Activated naive CD4-positive, alpha-beta T cell treated with anti-CD3 and anti-CD28 coated beads, Interleukin-2, amount 50 U/mL, for 72 hours (primary cell): ENCODE measurements at regions not wholly inside any gene's neighbourhood (a gene's known extent, or its start where the extent isn't known, plus 50 kb on each side); places are given as distances from the start of the nearest gene placed in this dataset.
"Not testable (repeated sequence)": the region's sequence is repeated elsewhere in the genome, so short reads cannot be mapped to it uniquely, and the experiment has no call there.

ENCODE experiments used
- ATAC-seq, 2 donors: fragments of 150-1000 bp; cut with Tn5 transposase; 2 replicates each; pipeline ENCODE4 v1.10.0; 2021; ENCODE audit warnings: mild to moderate bottlenecking in 2 of 2, moderate library complexity in 2 of 2
- DNase-seq, 2 donors: peaks; one replicate each; pipeline ENCODE4 v3.0.0; 2021 to 2022; ENCODE audit warnings: low spot score in 2 of 2
- H3K27ac Mint-ChIP-seq, 2 donors: one replicate each; pipeline ENCODE4 v1.8.0; 2022; ENCODE audit warnings: mild to moderate bottlenecking in 2 of 2, mixed read lengths in 2 of 2
- H3K36me3 Mint-ChIP-seq, 2 donors: one replicate each; pipeline ENCODE4 v1.8.0; 2022; ENCODE audit warnings: mixed read lengths in 2 of 2
- H3K9me3 Mint-ChIP-seq, 2 donors: one replicate each; pipeline ENCODE4 v1.8.0; 2022; ENCODE audit warnings: mixed read lengths in 2 of 2

DNA sequence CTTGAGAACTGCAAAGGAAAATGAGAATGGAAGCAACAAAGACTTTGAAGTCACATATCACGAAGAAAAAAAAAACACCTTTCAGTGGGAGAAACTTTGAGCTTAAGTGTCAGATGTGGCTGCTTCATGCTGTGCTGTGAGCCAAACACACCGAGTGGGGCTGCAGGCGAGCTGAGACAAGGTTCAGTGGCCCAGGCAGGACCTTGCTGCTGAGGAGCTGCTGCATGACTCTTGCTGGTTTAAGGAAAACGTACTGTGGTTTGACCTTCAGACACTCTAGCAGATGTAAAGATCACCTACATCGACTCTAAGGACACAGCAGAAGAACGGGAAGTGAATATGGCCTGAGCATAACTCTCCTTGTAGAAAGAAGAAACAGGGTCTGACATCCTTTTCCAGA, 118.1 kb upstream of the OR4E1 start:
- ATAC-seq (peak in 1 of 2 donors; percentile 56), DNase-seq (no peak)
- Mint-ChIP-seq H3K36me3 (peaks cover 8 to 19% of the 10 kb centered on the region in 2 donors), H3K9me3 (peaks cover 10 to 16% of the 10 kb centered on the region in 2 donors), H3K27ac (no peak overlapping the region)

DNA sequence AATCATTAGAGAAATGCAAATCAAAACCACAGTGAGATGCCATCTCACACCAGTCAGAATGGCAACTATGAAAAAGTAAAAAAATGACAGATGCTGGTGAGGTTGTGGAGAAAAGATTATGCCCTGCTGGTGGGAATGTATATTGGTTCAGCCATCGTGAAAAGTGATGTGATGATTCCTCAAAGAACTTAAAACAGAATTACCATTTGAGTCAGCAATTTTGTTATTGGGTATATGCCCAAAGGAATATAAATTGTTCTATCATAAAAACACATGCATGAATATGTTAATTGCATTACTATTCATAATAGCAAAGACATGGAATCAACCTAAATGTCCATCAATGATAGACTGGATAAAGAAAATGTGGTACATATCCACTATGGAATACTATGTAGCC, 115.1 kb upstream of the OR4E1 start:
- H3K9me3 Mint-ChIP-seq, H3K36me3 Mint-ChIP-seq, ATAC-seq, DNase-seq, H3K27ac Mint-ChIP-seq: not testable (repeated sequence)

DNA sequence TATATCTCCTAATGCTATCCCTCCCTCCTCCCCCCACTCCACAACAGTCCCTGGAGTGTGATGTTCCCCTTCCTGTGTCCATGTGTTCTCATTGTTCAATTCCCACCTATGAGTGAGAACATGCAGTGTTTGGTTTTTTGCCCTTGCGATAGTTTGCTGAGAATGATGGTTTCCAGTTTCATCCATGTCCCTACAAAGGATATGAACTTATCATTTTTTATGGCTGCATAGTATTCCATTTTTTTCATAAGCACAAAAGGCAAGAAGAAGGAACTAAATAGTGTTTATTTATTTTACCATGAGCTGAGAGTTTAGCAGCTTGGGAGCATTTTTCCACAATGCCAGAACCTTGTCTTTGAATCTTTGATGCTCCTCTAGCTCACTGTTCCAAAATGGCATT, 113.6 kb upstream of the OR4E1 start:
- H3K36me3 Mint-ChIP-seq, H3K27ac Mint-ChIP-seq, ATAC-seq, DNase-seq, H3K9me3 Mint-ChIP-seq: not testable (repeated sequence)

DNA sequence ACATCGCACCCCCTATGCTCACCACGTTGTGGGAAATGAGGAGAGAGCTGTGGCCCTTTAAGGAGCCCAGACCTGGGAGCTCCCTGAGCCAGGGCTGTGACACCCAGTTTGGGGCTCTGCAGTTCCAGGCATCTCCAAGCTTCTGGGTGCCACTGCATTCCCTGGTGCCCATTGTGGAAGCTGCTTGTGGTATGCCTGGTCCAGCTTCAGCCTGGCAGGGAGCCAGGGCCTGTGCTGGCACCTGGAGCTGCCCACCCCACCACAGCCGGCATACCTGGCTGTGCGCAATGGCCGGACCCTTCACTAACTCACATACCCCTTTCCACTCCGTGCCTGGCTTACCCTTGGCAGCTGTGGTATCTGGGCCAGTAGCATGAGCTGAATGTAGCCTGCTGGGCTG, 107.9 kb upstream of the OR4E1 start:
- Mint-ChIP-seq H3K36me3 (no peaks in the 10 kb centered on the region), H3K9me3 (no peaks in the 10 kb centered on the region), H3K27ac (no peak overlapping the region)
- DNase-seq (no peak), ATAC-seq (no peak)

- ATAC-seq = no peak
- Mint-ChIP-seq H3K9me3 (no peaks in the 10 kb centered on the region), H3K36me3 (no peaks in the 10 kb centered on the region), H3K27ac (no peak overlapping the region)
- no peak for DNase-seq
These were observed 106.9 kb upstream of the OR4E1 start for GRCh38 chr14:21780429-21781084.

- Mint-ChIP-seq H3K27ac (no peak overlapping the region), H3K36me3 (no peaks in the 10 kb centered on the region), H3K9me3 (no peaks in the 10 kb centered on the region)
- ATAC-seq = no peak
- no peak for DNase-seq
These were observed 98.1 kb upstream of the OR4E1 start for GRCh38 chr14:21771671-21772070.

DNA sequence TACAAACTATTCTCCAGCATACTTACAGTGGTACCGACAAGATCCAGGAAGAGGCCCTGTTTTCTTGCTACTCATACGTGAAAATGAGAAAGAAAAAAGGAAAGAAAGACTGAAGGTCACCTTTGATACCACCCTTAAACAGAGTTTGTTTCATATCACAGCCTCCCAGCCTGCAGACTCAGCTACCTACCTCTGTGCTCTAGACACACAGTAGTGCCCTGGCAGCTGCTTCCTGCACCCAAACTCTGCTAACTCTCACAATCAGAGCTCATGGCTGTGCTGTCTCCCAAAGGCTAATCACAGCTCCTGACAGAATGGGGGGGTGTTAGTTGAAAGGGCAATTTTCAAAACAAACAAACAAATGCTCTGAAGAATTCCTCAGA, 95.2 kb upstream of the OR4E1 start:
- ATAC-seq (peak; percentile 40 to 56), DNase-seq (no peak)
- no peaks in the 10 kb centered on the region for H3K36me3 Mint-ChIP-seq
- H3K9me3 Mint-ChIP-seq = peaks cover 0 to 4% of the 10 kb centered on the region in 2 donors
- H3K27ac Mint-ChIP-seq = peak overlapping the region; percentile 22 to 31

GRCh38 chr14:21768116-21768874, 94.7 kb upstream of the OR4E1 start:
- H3K27ac Mint-ChIP-seq = peak overlapping the region; percentile 31 to 67
- no peaks in the 10 kb centered on the region for H3K36me3 Mint-ChIP-seq
- DNase-seq (peak in 1 of 2 donors; percentile 17), ATAC-seq (peak; percentile 89 to 91)
- H3K9me3 Mint-ChIP-seq = peaks cover 0 to 5% of the 10 kb centered on the region in 2 donors

GRCh38 chr14:21760360-21760759, 86.7 kb upstream of the OR4E1 start:
- not testable (repeated sequence) for H3K9me3 Mint-ChIP-seq

DNA sequence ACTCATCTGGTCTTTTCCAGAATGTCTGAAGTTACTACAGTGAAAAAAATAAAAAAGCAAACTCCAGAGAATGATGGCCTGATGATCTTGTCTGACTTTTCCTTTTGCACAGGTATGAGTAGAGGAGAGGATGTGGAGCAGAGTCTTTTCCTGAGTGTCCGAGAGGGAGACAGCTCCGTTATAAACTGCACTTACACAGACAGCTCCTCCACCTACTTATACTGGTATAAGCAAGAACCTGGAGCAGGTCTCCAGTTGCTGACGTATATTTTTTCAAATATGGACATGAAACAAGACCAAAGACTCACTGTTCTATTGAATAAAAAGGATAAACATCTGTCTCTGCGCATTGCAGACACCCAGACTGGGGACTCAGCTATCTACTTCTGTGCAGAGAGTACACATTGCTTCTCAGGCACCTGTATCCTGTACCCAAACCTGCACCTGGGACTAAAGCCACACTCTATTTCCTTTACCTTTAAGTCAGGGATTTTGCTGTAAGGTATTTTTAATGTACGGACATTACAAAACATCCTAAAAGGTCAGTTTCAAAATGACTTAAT, 75.8 kb upstream of the OR4E1 start:
- ATAC-seq = peak; percentile 20 to 44
- no peaks in the 10 kb centered on the region for H3K36me3 Mint-ChIP-seq
- no peaks in the 10 kb centered on the region for H3K9me3 Mint-ChIP-seq
- peak overlapping the region in 1 of 2 donors; percentile 6 for H3K27ac Mint-ChIP-seq
- no peak for DNase-seq

More at GRCh38 chr14:21760360-21760759, 86.7 kb upstream of the OR4E1 start:
- ATAC-seq, DNase-seq, H3K27ac Mint-ChIP-seq: not testable (repeated sequence)
- H3K36me3 Mint-ChIP-seq = peaks cover 6 to 11% of the 10 kb centered on the region in 2 donors

DNA sequence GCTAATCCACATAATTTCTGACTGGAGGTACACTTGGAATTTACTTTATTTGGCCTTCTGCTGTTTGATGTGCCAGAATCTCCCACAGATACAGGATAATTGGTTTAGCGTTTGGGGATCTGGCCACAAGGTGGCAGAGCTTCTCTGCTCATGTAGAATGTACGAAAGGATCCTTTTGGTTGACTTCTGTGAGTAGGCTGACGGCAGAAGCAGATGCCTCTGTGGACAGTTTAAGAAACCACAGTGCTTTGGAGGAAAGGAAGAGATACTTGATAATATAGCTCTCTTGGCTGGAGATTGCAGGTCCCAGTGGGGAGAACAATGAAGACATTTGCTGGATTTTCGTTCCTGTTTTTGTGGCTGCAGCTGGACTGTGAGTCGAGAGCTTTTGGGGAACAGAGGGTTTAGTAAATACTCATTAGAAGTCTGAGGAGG, 75.3 kb upstream of the OR4E1 start:
- Mint-ChIP-seq H3K27ac (peak overlapping the region in 1 of 2 donors; percentile 6), H3K9me3 (no peaks in the 10 kb centered on the region), H3K36me3 (no peaks in the 10 kb centered on the region)
- DNase-seq = peak in 1 of 2 donors; percentile 31
- ATAC-seq = peak; percentile 84 to 90

- Mint-ChIP-seq H3K36me3 (no peaks in the 10 kb centered on the region), H3K27ac (peak overlapping the region; percentile 17 to 62)
- no peak for DNase-seq
These were observed 62.2 kb upstream of the OR4E1 start for GRCh38 chr14:21735639-21736307.

DNA sequence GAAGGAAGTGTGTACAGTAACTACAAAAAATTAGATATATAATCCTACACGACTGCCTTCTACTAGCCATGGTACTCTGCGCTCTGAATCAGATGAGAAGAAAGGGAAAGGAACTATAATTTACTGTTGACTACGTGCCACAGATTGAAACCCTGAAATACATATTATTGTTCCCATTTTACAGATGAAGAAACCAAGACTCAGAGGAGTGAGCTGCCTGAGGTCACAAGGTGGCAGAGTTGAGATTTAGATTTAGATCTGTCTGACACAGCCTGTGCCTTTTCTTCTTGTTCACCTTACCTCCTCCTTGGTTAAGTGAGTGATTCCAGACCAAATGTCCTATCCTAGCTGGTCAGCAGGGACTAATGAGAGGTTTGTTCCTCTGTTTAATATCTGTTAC, 61.6 kb upstream of the OR4E1 start:
- DNase-seq = no peak
- Mint-ChIP-seq H3K36me3 (no peaks in the 10 kb centered on the region), H3K27ac (no peak overlapping the region), H3K9me3 (no peaks in the 10 kb centered on the region)
- peak; percentile 30 to 44 for ATAC-seq

More at GRCh38 chr14:21735639-21736307, 62.2 kb upstream of the OR4E1 start:
- no peaks in the 10 kb centered on the region for H3K9me3 Mint-ChIP-seq
- peak; percentile 79 to 81 for ATAC-seq

GRCh38 chr14:21734457-21735074, 60.9 kb upstream of the OR4E1 start:
- ATAC-seq (peak; percentile 47 to 66), DNase-seq (peak in 1 of 2 donors; percentile 55)
- Mint-ChIP-seq H3K9me3 (no peaks in the 10 kb centered on the region), H3K27ac (peak overlapping the region in 1 of 2 donors; percentile 36), H3K36me3 (no peaks in the 10 kb centered on the region)

- no peaks in the 10 kb centered on the region for H3K9me3 Mint-ChIP-seq
- peak; percentile 45 to 48 for ATAC-seq
- H3K27ac Mint-ChIP-seq = peak overlapping the region in 1 of 2 donors; percentile 28
- H3K36me3 Mint-ChIP-seq = no peaks in the 10 kb centered on the region
- DNase-seq = no peak
These were observed 56.1 kb upstream of the OR4E1 start for GRCh38 chr14:21729703-21730233.

GRCh38 chr14:21725250-21725649, 51.6 kb upstream of the OR4E1 start:
- DNase-seq (no peak), ATAC-seq (no peak)
- Mint-ChIP-seq H3K36me3 (no peaks in the 10 kb centered on the region), H3K27ac (no peak overlapping the region), H3K9me3 (no peaks in the 10 kb centered on the region)
